GOT3 (cell line): ENCODE measurements at regions not wholly inside any gene's neighbourhood (a gene's known extent, or its start where the extent isn't known, plus 50 kb on each side); places are given as distances from the start of the nearest gene placed in this dataset.

Source experiments
- DNase-seq: peaks from one replicate; lab custom pipeline; 2025; ENCODE audit warnings: mixed read lengths; lab: John Stamatoyannopoulos, UW

GRCh38 chr1:222370081-222370912, 177.6 kb downstream of the HHIPL2 start:
- DNase-seq: no peak

- DNase-seq: no peak
These were observed 178.8 kb downstream of the HHIPL2 start for GRCh38 chr1:222369148-222369547.

- DNase-seq: no peak
These were observed 189.8 kb downstream of the HHIPL2 start for GRCh38 chr1:222358100-222358499.

- DNase-seq: no peak
These were observed 190.7 kb downstream of the HHIPL2 start for GRCh38 chr1:222357252-222357651.

GRCh38 chr1:222347627-222348026, 200.3 kb downstream of the HHIPL2 start:
- DNase-seq: no peak

- no peak for DNase-seq
These were observed 200.9 kb downstream of the HHIPL2 start for GRCh38 chr1:222346955-222347354.

GRCh38 chr1:222339376-222339947, 208.4 kb downstream of the HHIPL2 start:
- DNase-seq: no peak

- DNase-seq: no peak
These were observed 212.3 kb downstream of the HHIPL2 start for GRCh38 chr1:222335586-222335985.

GRCh38 chr1:222334026-222334680, 213.8 kb downstream of the HHIPL2 start:
- DNase-seq: no peak

GRCh38 chr1:222331765-222332164, 216.1 kb downstream of the HHIPL2 start:
- DNase-seq: no peak

- DNase-seq: no peak
These were observed 216.6 kb downstream of the HHIPL2 start for GRCh38 chr1:222331340-222331739.

- no peak for DNase-seq
These were observed 218.3 kb downstream of the HHIPL2 start for GRCh38 chr1:222329493-222330045.

GRCh38 chr1:222326710-222327036, 221.2 kb downstream of the HHIPL2 start:
- no peak for DNase-seq

- no peak for DNase-seq
These were observed 221.7 kb downstream of the HHIPL2 start for GRCh38 chr1:222326006-222326709.

- DNase-seq: no peak
These were observed 222.4 kb downstream of the HHIPL2 start for GRCh38 chr1:222325506-222325905.

GRCh38 chr1:222314839-222315238, 233.1 kb downstream of the HHIPL2 start:
- no peak for DNase-seq

GRCh38 chr1:222310836-222311235, 237.1 kb downstream of the HHIPL2 start:
- no peak for DNase-seq

- DNase-seq: no peak
These were observed 240.3 kb downstream of the HHIPL2 start for GRCh38 chr1:222307621-222308020.

- no peak for DNase-seq
These were observed 241.4 kb downstream of the HHIPL2 start for GRCh38 chr1:222306512-222306911.

GRCh38 chr1:222306011-222306410, 241.9 kb downstream of the HHIPL2 start:
- no peak for DNase-seq

- DNase-seq: no peak
These were observed 246.3 kb downstream of the HHIPL2 start for GRCh38 chr1:222301652-222302051.

- no peak for DNase-seq
These were observed 248.4 kb downstream of the HHIPL2 start for GRCh38 chr1:222299524-222299923.
